ENCODE measurements at regions not wholly inside any gene's neighbourhood (a gene's known extent, or its start where the extent isn't known, plus 50 kb on each side); places are given as distances from the start of the nearest gene placed in this dataset.

DNA sequence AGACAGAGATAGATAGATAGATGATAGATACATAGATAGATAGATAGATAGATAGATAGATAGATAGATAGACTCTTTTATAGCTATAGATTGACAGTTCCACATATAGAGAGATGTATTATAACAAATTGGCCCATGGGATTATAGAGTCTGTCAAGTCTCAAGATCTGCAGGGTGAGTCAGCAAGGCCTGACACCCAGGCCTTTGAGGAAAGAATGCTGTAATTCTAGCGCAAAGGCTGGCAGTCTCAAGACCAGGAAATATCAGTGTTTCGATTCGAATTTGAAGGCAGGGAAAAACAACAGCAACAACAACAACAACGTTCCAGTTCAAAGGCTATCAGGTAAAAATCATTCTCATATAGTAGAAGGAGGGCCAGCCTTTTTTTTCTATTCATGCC is 339.2 kb upstream of the CDH9 start:
- Histone ChIP-seq H3K27ac (no peak overlapping the region), H3K9me3 (no peaks in the 10 kb centered on the region), H3K4me1 (no peaks in the 10 kb centered on the region), H3K4me3 (no peak overlapping the region), H3K36me3 (ENCODE audit: low read depth, missing control alignments) (no peaks in the 10 kb centered on the region), H3K27me3 (no peaks in the 10 kb centered on the region)
- intact Hi-C loops (cut with DNase I; ENCODE audit: low total_unique reads): no loop called here
- no peak for DNase-seq
- TF ChIP-seq POLR2A (IDR thresholded peaks at IDR 0.05): no peak
- TF ChIP-seq, protein P1, sequence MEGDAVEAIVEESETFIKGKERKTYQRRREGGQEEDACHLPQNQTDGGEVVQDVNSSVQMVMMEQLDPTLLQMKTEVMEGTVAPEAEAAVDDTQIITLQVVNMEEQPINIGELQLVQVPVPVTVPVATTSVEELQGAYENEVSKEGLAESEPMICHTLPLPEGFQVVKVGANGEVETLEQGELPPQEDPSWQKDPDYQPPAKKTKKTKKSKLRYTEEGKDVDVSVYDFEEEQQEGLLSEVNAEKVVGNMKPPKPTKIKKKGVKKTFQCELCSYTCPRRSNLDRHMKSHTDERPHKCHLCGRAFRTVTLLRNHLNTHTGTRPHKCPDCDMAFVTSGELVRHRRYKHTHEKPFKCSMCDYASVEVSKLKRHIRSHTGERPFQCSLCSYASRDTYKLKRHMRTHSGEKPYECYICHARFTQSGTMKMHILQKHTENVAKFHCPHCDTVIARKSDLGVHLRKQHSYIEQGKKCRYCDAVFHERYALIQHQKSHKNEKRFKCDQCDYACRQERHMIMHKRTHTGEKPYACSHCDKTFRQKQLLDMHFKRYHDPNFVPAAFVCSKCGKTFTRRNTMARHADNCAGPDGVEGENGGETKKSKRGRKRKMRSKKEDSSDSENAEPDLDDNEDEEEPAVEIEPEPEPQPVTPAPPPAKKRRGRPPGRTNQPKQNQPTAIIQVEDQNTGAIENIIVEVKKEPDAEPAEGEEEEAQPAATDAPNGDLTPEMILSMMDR (IDR thresholded peaks at IDR 0.05): no peak
- WGBS, 2 donors: 82 to 84% methylated on average over 4 of the region's 4 CpGs

GRCh38 chr5:27353970-27354369 is 315.6 kb upstream of the CDH9 start:
- H3K27ac ChIP-seq: no peak overlapping the region
- H3K4me3 ChIP-seq: no peak overlapping the region
- H3K27me3 ChIP-seq: no peaks in the 10 kb centered on the region
- 80 to 87% methylated on average over 6 of the region's 6 CpGs for WGBS, 2 donors
- no peak for DNase-seq
- no peaks in the 10 kb centered on the region for H3K36me3 ChIP-seq (ENCODE audit: low read depth, missing control alignments)
- H3K9me3 ChIP-seq: no peaks in the 10 kb centered on the region
- intact Hi-C loops (cut with DNase I; ENCODE audit: low total_unique reads): no loop called here
- TF ChIP-seq POLR2A (IDR thresholded peaks at IDR 0.05): no peak
- TF ChIP-seq, protein P1 (IDR thresholded peaks at IDR 0.05): no peak
- no peaks in the 10 kb centered on the region for H3K4me1 ChIP-seq

DNA sequence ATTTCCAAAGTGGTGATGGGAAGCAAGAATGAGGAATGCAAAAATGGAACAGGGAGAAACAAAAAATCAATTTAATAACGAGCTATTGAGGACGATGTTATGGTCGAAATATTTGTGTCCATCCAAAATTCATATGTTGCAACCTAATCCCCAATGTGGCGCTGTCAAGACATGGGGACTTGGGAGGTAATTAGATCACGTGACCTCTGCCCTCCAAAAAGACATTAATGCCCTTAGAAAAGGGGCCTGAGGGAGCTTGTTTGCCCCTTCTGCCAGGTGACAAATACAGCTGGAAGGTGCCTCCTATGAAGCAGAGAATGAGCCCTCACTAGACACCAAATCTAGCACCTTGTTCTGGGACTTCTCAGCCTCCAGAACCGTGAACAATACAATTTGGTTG is 315.2 kb upstream of the CDH9 start:
- no peaks in the 10 kb centered on the region for H3K27me3 ChIP-seq
- H3K27ac ChIP-seq: no peak overlapping the region
- WGBS, 2 donors: 74 to 76% methylated on average over 6 of the region's 6 CpGs
- no peak for TF ChIP-seq POLR2A (IDR thresholded peaks at IDR 0.05)
- TF ChIP-seq, protein P1 (IDR thresholded peaks at IDR 0.05): no peak
- intact Hi-C loops (cut with DNase I; ENCODE audit: low total_unique reads): no loop called here
- H3K36me3 ChIP-seq (ENCODE audit: low read depth, missing control alignments): no peaks in the 10 kb centered on the region
- no peaks in the 10 kb centered on the region for H3K9me3 ChIP-seq
- no peak overlapping the region for H3K4me3 ChIP-seq
- H3K4me1 ChIP-seq: no peaks in the 10 kb centered on the region
- no peak for DNase-seq

GRCh38 chr5:27341342-27341741 is 303.0 kb upstream of the CDH9 start:
- Histone ChIP-seq H3K36me3 (ENCODE audit: low read depth, missing control alignments) (no peaks in the 10 kb centered on the region), H3K27me3 (no peaks in the 10 kb centered on the region), H3K9me3 (no peaks in the 10 kb centered on the region), H3K4me1 (no peaks in the 10 kb centered on the region), H3K27ac (no peak overlapping the region), H3K4me3 (no peak overlapping the region)
- TF ChIP-seq POLR2A (IDR thresholded peaks at IDR 0.05): no peak
- TF ChIP-seq, protein P1 (IDR thresholded peaks at IDR 0.05): no peak
- DNase-seq: no peak
- intact Hi-C loops (cut with DNase I; ENCODE audit: low total_unique reads): no loop called here

GRCh38 chr5:27336817-27337216 is 298.4 kb upstream of the CDH9 start:
- H3K9me3 ChIP-seq: no peaks in the 10 kb centered on the region
- no peaks in the 10 kb centered on the region for H3K4me1 ChIP-seq
- DNase-seq: no peak
- WGBS, 2 donors: 0 to 35% methylated on average over 1 of the region's 1 CpG
- no peak overlapping the region for H3K27ac ChIP-seq
- H3K4me3 ChIP-seq: no peak overlapping the region
- no peaks in the 10 kb centered on the region for H3K27me3 ChIP-seq
- intact Hi-C loops (cut with DNase I; ENCODE audit: low total_unique reads): no loop called here
- TF ChIP-seq, protein P1 (IDR thresholded peaks at IDR 0.05): no peak
- TF ChIP-seq POLR2A (IDR thresholded peaks at IDR 0.05): no peak
- no peaks in the 10 kb centered on the region for H3K36me3 ChIP-seq (ENCODE audit: low read depth, missing control alignments)

Data from testis (tissue), 2 donors.